ENCODE measurements at regions not wholly inside any gene's neighbourhood (a gene's known extent, or its start where the extent isn't known, plus 50 kb on each side); places are given as distances from the start of the nearest gene placed in this dataset.

DNA sequence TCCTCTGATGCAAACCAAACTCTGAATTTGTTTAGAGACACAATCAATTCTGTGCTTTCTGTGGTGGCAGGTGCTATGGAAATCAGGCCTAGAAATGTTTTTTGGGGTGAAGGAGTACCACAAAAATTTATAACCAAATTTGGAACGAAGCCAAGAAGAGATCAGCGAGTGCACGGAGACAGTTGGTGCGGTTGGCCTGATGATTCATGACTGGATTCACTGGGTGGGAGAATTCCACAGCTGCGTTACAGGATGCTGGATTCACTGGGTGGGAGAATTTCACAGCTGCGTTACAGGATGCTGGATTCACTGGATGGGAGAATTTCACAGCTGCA, 135.6 kb upstream of the IRX4 start:
- H4K20me1 ChIP-seq (ENCODE audit: insufficient read depth) = no peaks in the 10 kb centered on the region
- H3K4me1 ChIP-seq (ENCODE audit: control insufficient read depth in 1 of 2, insufficient read depth in 2 of 2, low read length in 2 of 2) = no peaks in the 10 kb centered on the region
- no peaks in the 10 kb centered on the region for H3K9me3 ChIP-seq (ENCODE audit: control insufficient read depth in 1 of 2, insufficient read depth in 1 of 2, low read depth in 1 of 2, low read length in 2 of 2)
- CTCF ChIA-PET = no interaction called here
- DNase-seq (ENCODE audit: low read depth, low spot score) (no peak), ATAC-seq (no peak)
- BruUV-seq (replicated peaks) = no TSS peak
- H2AFZ ChIP-seq (ENCODE audit: low read depth, low read length, poor library complexity, severe bottlenecking) = no peak overlapping the region
- POLR2A ChIA-PET = no interaction called here
- H3K9me2 ChIP-seq (ENCODE audit: insufficient read depth) = no peaks in the 10 kb centered on the region
- RAD21 ChIA-PET (ENCODE audit: low non-redundant PET in 1 of 2, low total read pairs in 2 of 2, uncharacterized antibody in 2 of 2, unreplicated experiment in 2 of 2) = no interaction called here
- no peak overlapping the region for H3K4me2 ChIP-seq (ENCODE audit: low read length)
- no peak overlapping the region for H3K9ac ChIP-seq (ENCODE audit: low read length)
- H3K27ac ChIP-seq (ENCODE audit: low read depth, low read length) = no peak overlapping the region
- no peaks in the 10 kb centered on the region for H3K79me2 ChIP-seq (ENCODE audit: insufficient read depth, low read length)
- TF ChIP-seq, protein P1, sequence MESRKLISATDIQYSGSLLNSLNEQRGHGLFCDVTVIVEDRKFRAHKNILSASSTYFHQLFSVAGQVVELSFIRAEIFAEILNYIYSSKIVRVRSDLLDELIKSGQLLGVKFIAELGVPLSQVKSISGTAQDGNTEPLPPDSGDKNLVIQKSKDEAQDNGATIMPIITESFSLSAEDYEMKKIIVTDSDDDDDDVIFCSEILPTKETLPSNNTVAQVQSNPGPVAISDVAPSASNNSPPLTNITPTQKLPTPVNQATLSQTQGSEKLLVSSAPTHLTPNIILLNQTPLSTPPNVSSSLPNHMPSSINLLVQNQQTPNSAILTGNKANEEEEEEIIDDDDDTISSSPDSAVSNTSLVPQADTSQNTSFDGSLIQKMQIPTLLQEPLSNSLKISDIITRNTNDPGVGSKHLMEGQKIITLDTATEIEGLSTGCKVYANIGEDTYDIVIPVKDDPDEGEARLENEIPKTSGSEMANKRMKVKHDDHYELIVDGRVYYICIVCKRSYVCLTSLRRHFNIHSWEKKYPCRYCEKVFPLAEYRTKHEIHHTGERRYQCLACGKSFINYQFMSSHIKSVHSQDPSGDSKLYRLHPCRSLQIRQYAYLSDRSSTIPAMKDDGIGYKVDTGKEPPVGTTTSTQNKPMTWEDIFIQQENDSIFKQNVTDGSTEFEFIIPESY (IDR thresholded peaks at IDR 0.05; ENCODE audit: extremely low read depth, insufficient replicate concordance, low read length) = no peak
- TF ChIP-seq TCF7L2 (IDR thresholded peaks at IDR 0.05; ENCODE audit: borderline replicate concordance, extremely low read depth, insufficient read depth, insufficient read length) = no peak
- TF ChIP-seq CBX3 (IDR thresholded peaks at IDR 0.05; ENCODE audit: low read depth) = no peak
- no peak for TF ChIP-seq CEBPB (IDR thresholded peaks at IDR 0.05; ENCODE audit: low read depth)
- no peak for TF ChIP-seq SRF (IDR thresholded peaks at IDR 0.05; ENCODE audit: low read depth)
- TF ChIP-seq EZH2phosphoT487 (IDR thresholded peaks at IDR 0.05; ENCODE audit: borderline replicate concordance) = no peak
- TF ChIP-seq SIN3A (IDR thresholded peaks at IDR 0.05; ENCODE audit: low read depth) = no peak
- TF ChIP-seq EZH2 (IDR thresholded peaks at IDR 0.05) = no peak
- no peak for TF ChIP-seq RAD21 (IDR thresholded peaks at IDR 0.05; ENCODE audit: low read depth)
- TF ChIP-seq, protein P2, sequence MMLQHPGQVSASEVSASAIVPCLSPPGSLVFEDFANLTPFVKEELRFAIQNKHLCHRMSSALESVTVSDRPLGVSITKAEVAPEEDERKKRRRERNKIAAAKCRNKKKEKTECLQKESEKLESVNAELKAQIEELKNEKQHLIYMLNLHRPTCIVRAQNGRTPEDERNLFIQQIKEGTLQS (IDR thresholded peaks at IDR 0.05) = no peak
- no peak for TF ChIP-seq JUND (IDR thresholded peaks at IDR 0.05)
- TF ChIP-seq POLR2A (IDR thresholded peaks at IDR 0.05; ENCODE audit: borderline replicate concordance, extremely low read depth, insufficient read depth, insufficient read length) = no peak
- no peak for TF ChIP-seq ELF1 (IDR thresholded peaks at IDR 0.05; ENCODE audit: borderline replicate concordance, low read depth)
- no peak for TF ChIP-seq FOSL1 (IDR thresholded peaks at IDR 0.05; ENCODE audit: low read depth)
- TF ChIP-seq POLR2AphosphoS5 (IDR thresholded peaks at IDR 0.05; ENCODE audit: low read depth, low read length) = no peak
- TF ChIP-seq, protein P3, sequence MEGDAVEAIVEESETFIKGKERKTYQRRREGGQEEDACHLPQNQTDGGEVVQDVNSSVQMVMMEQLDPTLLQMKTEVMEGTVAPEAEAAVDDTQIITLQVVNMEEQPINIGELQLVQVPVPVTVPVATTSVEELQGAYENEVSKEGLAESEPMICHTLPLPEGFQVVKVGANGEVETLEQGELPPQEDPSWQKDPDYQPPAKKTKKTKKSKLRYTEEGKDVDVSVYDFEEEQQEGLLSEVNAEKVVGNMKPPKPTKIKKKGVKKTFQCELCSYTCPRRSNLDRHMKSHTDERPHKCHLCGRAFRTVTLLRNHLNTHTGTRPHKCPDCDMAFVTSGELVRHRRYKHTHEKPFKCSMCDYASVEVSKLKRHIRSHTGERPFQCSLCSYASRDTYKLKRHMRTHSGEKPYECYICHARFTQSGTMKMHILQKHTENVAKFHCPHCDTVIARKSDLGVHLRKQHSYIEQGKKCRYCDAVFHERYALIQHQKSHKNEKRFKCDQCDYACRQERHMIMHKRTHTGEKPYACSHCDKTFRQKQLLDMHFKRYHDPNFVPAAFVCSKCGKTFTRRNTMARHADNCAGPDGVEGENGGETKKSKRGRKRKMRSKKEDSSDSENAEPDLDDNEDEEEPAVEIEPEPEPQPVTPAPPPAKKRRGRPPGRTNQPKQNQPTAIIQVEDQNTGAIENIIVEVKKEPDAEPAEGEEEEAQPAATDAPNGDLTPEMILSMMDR (IDR thresholded peaks at IDR 0.05 in 2 of 3, conservative IDR thresholded peaks at IDR 0.05 in 1 of 3; ENCODE audit: borderline replicate concordance in 1 of 3, insufficient read depth in 1 of 3, low read depth in 2 of 3, low read length in 2 of 3) = no peak
- no peak for TF ChIP-seq EGR1 (IDR thresholded peaks at IDR 0.05; ENCODE audit: low read depth)
- TF ChIP-seq ZNF274 (IDR thresholded peaks at IDR 0.05; ENCODE audit: low read depth, low read length) = no peak
- TF ChIP-seq SP1 (IDR thresholded peaks at IDR 0.05; ENCODE audit: low read depth) = no peak
- TF ChIP-seq, protein P4, sequence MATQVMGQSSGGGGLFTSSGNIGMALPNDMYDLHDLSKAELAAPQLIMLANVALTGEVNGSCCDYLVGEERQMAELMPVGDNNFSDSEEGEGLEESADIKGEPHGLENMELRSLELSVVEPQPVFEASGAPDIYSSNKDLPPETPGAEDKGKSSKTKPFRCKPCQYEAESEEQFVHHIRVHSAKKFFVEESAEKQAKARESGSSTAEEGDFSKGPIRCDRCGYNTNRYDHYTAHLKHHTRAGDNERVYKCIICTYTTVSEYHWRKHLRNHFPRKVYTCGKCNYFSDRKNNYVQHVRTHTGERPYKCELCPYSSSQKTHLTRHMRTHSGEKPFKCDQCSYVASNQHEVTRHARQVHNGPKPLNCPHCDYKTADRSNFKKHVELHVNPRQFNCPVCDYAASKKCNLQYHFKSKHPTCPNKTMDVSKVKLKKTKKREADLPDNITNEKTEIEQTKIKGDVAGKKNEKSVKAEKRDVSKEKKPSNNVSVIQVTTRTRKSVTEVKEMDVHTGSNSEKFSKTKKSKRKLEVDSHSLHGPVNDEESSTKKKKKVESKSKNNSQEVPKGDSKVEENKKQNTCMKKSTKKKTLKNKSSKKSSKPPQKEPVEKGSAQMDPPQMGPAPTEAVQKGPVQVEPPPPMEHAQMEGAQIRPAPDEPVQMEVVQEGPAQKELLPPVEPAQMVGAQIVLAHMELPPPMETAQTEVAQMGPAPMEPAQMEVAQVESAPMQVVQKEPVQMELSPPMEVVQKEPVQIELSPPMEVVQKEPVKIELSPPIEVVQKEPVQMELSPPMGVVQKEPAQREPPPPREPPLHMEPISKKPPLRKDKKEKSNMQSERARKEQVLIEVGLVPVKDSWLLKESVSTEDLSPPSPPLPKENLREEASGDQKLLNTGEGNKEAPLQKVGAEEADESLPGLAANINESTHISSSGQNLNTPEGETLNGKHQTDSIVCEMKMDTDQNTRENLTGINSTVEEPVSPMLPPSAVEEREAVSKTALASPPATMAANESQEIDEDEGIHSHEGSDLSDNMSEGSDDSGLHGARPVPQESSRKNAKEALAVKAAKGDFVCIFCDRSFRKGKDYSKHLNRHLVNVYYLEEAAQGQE (IDR thresholded peaks at IDR 0.05; ENCODE audit: low read depth) = no peak
- H3K36me3 ChIP-seq (ENCODE audit: control insufficient read depth in 1 of 2, insufficient read depth in 2 of 2, low read length in 2 of 2) = no peaks in the 10 kb centered on the region
- H3K27me3 ChIP-seq (ENCODE audit: insufficient read depth, low read length) = peaks cover 28% of the 10 kb centered on the region
- intact Hi-C loops (cut with micrococcal nuclease) = loop anchor here (10.0 kb wide), 1 partner anchor 134 kb away; the partner anchor contains the start of gene IRX4
- H3K4me3 ChIP-seq (replicated peaks in 1 of 2; ENCODE audit: low read depth in 1 of 2, low read length in 2 of 2) = no peak overlapping the region

All from HCT116 (cell line).